ENCODE measurements at regions not wholly inside any gene's neighbourhood (a gene's known extent, or its start where the extent isn't known, plus 50 kb on each side); places are given as distances from the start of the nearest gene placed in this dataset.
"Not testable (repeated sequence)": the region's sequence is repeated elsewhere in the genome, so short reads cannot be mapped to it uniquely, and the experiment has no call there.

GRCh38 chr17:64800987-64801386 lies 118.3 kb downstream of the LRRC37A3 start:
- DNase-seq (ENCODE audit: low read depth), result not testable (repeated sequence)

GRCh38 chr17:64800361-64800895 lies 118.8 kb downstream of the LRRC37A3 start:
- DNase-seq (ENCODE audit: low read depth), result not testable (repeated sequence)

- DNase-seq (ENCODE audit: low read depth), result not testable (repeated sequence)
These were observed 119.6 kb downstream of the LRRC37A3 start for GRCh38 chr17:64799543-64800188.

- not testable (repeated sequence) for DNase-seq (ENCODE audit: low read depth)
These were observed 120.3 kb downstream of the LRRC37A3 start for GRCh38 chr17:64798961-64799360.

GRCh38 chr17:64798489-64798790 lies 120.8 kb downstream of the LRRC37A3 start:
- DNase-seq (ENCODE audit: low read depth), result not testable (repeated sequence)

GRCh38 chr17:64797746-64798488 lies 121.4 kb downstream of the LRRC37A3 start:
- DNase-seq (ENCODE audit: low read depth), result not testable (repeated sequence)

- DNase-seq (ENCODE audit: low read depth), result not testable (repeated sequence)
These were observed 123.9 kb downstream of the LRRC37A3 start for GRCh38 chr17:64795342-64795741.

GRCh38 chr17:64794548-64795274 lies 124.6 kb downstream of the LRRC37A3 start:
- DNase-seq (ENCODE audit: low read depth), result not testable (repeated sequence)

GRCh38 chr17:64794113-64794512 lies 125.2 kb downstream of the LRRC37A3 start:
- DNase-seq (ENCODE audit: low read depth), result not testable (repeated sequence)

- DNase-seq (ENCODE audit: low read depth), result not testable (repeated sequence)
These were observed 126.3 kb downstream of the LRRC37A3 start for GRCh38 chr17:64792793-64793575.

GRCh38 chr17:64792276-64792675 lies 127.0 kb downstream of the LRRC37A3 start:
- DNase-seq (ENCODE audit: low read depth), result not testable (repeated sequence)

- DNase-seq (ENCODE audit: low read depth), result not testable (repeated sequence)
These were observed 127.6 kb downstream of the LRRC37A3 start for GRCh38 chr17:64791691-64792090.

GRCh38 chr17:64791226-64791625 lies 128.1 kb downstream of the LRRC37A3 start:
- DNase-seq (ENCODE audit: low read depth), result not testable (repeated sequence)

GRCh38 chr17:64790690-64791089 lies 128.6 kb upstream of the SMURF2 start:
- DNase-seq (ENCODE audit: low read depth), result not testable (repeated sequence)

GRCh38 chr17:64790193-64790592 lies 128.1 kb upstream of the SMURF2 start:
- DNase-seq (ENCODE audit: low read depth), result not testable (repeated sequence)

GRCh38 chr17:64789061-64789445 lies 126.9 kb upstream of the SMURF2 start:
- not testable (repeated sequence) for DNase-seq (ENCODE audit: low read depth)

GRCh38 chr17:64788286-64789060 lies 126.4 kb upstream of the SMURF2 start:
- DNase-seq (ENCODE audit: low read depth), result no peak

GRCh38 chr17:64787921-64788271 lies 125.8 kb upstream of the SMURF2 start:
- no peak for DNase-seq (ENCODE audit: low read depth)

GRCh38 chr17:64787255-64787920 lies 125.3 kb upstream of the SMURF2 start:
- DNase-seq (ENCODE audit: low read depth), result no peak

GRCh38 chr17:64786337-64786736 lies 124.2 kb upstream of the SMURF2 start:
- DNase-seq (ENCODE audit: low read depth), result no peak

GRCh38 chr17:64785011-64785421 lies 122.9 kb upstream of the SMURF2 start:
- no peak for DNase-seq (ENCODE audit: low read depth)
